Heart right ventricle (tissue), 16 donors: ENCODE measurements at regions not wholly inside any gene's neighbourhood (a gene's known extent, or its start where the extent isn't known, plus 50 kb on each side); places are given as distances from the start of the nearest gene placed in this dataset.

Source experiments
- ATAC-seq, 8 donors: fragments of 200-7000 bp; cut with Tn5 transposase; one replicate each; pipeline ENCODE4 v1.9.1; 2020; ENCODE audit warnings: mild to moderate bottlenecking in 8 of 8, moderate library complexity in 8 of 8, moderate number of reproducible peaks in 1 of 8
- DNase-seq, 2 donors: peaks; one replicate each; pipeline ENCODE4 v3.0.0-alpha.2; 2020
- H3K27ac ChIP-seq, 10 donors: fragments of 200-600 bp; sonication (generic) in 2 of 10; one replicate each; pipeline versions ENCODE4 v1.5.0 to v1.8.0; 2020 to 2022; ENCODE audit warnings: mild to moderate bottlenecking in 3 of 10
- H3K27me3 ChIP-seq, 7 donors: fragments of 200-600 bp; one replicate each; pipeline ENCODE4 v1.8.0; 2021 to 2022; ENCODE audit warnings: mild to moderate bottlenecking in 2 of 7
- H3K36me3 ChIP-seq, 9 donors: fragments of 200-600 bp; sonication (generic) in 1 of 9; one replicate each; pipeline versions ENCODE4 v1.5.0 to v1.8.0; 2020 to 2022; ENCODE audit warnings: mild to moderate bottlenecking in 2 of 9
- H3K4me1 ChIP-seq, 9 donors: fragments of 200-600 bp; sonication (generic) in 1 of 9; one replicate each; pipeline versions ENCODE4 v1.5.0 to v1.8.0; 2020 to 2022; ENCODE audit warnings: mild to moderate bottlenecking in 4 of 9
- H3K4me3 ChIP-seq, 10 donors: fragments of 200-600 bp; sonication (generic) in 2 of 10; one replicate each; pipeline versions ENCODE4 v1.5.0 to v1.8.0; 2020 to 2022; ENCODE audit warnings: mild to moderate bottlenecking in 7 of 10, moderate library complexity in 2 of 10
- H3K9me3 ChIP-seq, 11 donors: fragments of 200-600 bp in 10 of 11; sonication (generic) in 2 of 11; one replicate each; pipeline versions ENCODE4 v1.5.0 to v1.8.0; 2013 to 2022; ENCODE audit warnings: mild to moderate bottlenecking in 2 of 11, control low read depth in 1 of 11, moderate library complexity in 1 of 11
- WGBS, 2 donors: extraction: QIAGEN DNeasy Blood & Tissue Kit; methylation state at CpG; one replicate each; pipeline ENCODE4 v1.1.7; 2013; ENCODE audit warnings: inconsistent platforms in 1 of 2; 5-methylcytosine and 5-hydroxymethylcytosine counted together
- intact Hi-C, 10 donors: fragments of 100-400 bp; cut with DNase I; formaldehyde crosslinking; loops; one replicate each; pipeline versions ENCODE4 v1.11.1 to v1.14.2; 2022
- TF ChIP-seq, protein P1 (sequence below), 9 donors: fragments of 200-600 bp; sonication (generic) in 2 of 9; IDR thresholded peaks; one replicate each; pipeline versions ENCODE4 v1.5.0 to v1.8.0; 2021 to 2022; ENCODE audit warnings: antibody characterized with exemption in 9 of 9, mild to moderate bottlenecking in 5 of 9, moderate library complexity in 1 of 9
- donor health status: Arrhythmogenic right ventricular cardiomyopathy.
- donor health status: ischemic (EF 13 %, LVEDD 7.1; RV severe dilation, severe dysfunction).
- donor health status: healthy with polysubstance abuse.
- donor health status: DM: no; HTN: yes; CAD: no.
- donor health status: DM: no; HTN: no; CAD: no.
- donor health status: ischemic (EF 25% LVEDD 6.9; RV normal size, moderate dysfunction).
- donor health status: ischemic (EF 25% LVEDD 5.7; RV mildly dilated, moderate dysfunction).
- donor health status: healthy.
- donor health status: DM: yes; HTN: yes; CAD: no.
- donor health status: Ischemic cardiomyopathy.
- donor health status: ischemic (EF 35%, LVEDD 5.7; RV mildly dilated, moderate dysfunction).
- donor health status: nonischemic (EF 11% LVEDD 7.7; RV severe dilation, severe dysfunction).
- donor health status: DM: yes; HTN: yes; CAD: no.
- donor health status: PGD.
- donor health status: ischemic (EF 29% LVEDD 5.4; RV normal size, mild dysfunction).
- donor health status: nonischemic (EF 23%, LVEDD 6.1; RV moderate dilation, normal function).

DNA sequence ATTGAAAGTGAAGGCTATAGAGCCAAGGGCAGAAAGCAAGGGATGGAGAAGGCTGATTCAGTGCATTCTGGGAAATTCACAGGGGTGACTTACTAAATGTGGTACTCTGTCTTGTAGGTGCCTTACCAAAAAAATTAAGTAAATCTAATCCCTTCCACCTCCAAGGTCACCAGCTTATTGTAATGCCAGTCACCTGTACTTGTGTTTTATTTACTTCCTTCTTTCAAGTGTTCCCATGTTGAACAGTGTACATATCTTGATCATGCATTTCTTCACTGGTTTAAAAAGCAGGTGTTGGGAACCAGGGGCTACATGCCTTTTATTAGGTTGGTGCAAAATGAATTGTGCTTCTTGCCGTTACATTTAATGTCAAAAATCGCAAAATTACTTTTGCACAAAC is 137.0 kb upstream of the ARHGAP28 start:
- TF ChIP-seq, protein P1, sequence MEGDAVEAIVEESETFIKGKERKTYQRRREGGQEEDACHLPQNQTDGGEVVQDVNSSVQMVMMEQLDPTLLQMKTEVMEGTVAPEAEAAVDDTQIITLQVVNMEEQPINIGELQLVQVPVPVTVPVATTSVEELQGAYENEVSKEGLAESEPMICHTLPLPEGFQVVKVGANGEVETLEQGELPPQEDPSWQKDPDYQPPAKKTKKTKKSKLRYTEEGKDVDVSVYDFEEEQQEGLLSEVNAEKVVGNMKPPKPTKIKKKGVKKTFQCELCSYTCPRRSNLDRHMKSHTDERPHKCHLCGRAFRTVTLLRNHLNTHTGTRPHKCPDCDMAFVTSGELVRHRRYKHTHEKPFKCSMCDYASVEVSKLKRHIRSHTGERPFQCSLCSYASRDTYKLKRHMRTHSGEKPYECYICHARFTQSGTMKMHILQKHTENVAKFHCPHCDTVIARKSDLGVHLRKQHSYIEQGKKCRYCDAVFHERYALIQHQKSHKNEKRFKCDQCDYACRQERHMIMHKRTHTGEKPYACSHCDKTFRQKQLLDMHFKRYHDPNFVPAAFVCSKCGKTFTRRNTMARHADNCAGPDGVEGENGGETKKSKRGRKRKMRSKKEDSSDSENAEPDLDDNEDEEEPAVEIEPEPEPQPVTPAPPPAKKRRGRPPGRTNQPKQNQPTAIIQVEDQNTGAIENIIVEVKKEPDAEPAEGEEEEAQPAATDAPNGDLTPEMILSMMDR (IDR thresholded peaks at IDR 0.05), result no peak
- intact Hi-C loops, result no loop called here
- ATAC-seq (no peak), DNase-seq (no peak)
- Histone ChIP-seq H3K4me1 (no peaks in the 10 kb centered on the region), H3K4me3 (no peak overlapping the region), H3K27me3 (no peaks in the 10 kb centered on the region), H3K27ac (no peak overlapping the region), H3K36me3 (no peaks in the 10 kb centered on the region), H3K9me3 (no peaks in the 10 kb centered on the region)
- 94 to 95% methylated on average over 2 of the region's 2 CpGs for WGBS, 2 donors

DNA sequence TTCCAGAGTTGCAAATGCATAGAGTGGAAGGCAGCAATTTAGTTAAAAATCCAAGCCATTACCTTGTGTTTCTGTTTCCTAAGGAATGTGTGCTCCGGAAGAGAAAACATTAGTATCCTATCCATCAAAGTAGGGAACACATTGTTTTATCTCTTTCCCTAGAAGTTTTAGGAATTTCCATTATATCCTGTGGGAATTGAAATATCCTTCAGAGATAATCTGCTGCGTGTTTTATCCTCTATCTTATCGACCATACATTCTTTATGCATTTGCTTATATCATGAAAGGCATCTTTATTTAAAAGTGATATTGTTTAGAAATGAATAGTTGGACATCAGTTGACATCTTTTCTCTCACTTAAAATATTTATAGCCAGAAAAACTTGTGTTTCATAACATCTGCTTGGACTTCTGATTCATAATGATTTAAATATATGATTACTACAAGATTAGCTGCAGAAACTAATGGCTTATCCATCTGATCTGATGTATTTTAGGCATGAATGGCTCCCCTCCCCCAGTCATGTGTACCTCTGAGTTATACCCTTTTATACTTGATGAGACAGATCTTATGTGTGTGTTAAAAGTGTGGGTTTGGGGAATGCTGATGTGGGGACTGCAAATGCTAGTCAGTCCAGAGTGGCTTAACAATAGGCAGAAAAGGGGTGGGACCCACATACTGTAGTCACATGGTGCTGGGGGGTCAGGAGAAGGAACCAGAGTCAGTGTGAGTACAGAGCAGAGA is 136.2 kb upstream of the ARHGAP28 start:
- WGBS, 2 donors, result 40 to 43% methylated on average over 3 of the region's 3 CpGs
- intact Hi-C loops, result no loop called here
- Histone ChIP-seq H3K4me3 (no peak overlapping the region), H3K4me1 (no peaks in the 10 kb centered on the region), H3K27me3 (no peaks in the 10 kb centered on the region), H3K27ac (no peak overlapping the region), H3K36me3 (no peaks in the 10 kb centered on the region), H3K9me3 (no peaks in the 10 kb centered on the region)
- TF ChIP-seq, protein P1 (IDR thresholded peaks at IDR 0.05), result no peak
- DNase-seq (no peak), ATAC-seq (no peak)

DNA sequence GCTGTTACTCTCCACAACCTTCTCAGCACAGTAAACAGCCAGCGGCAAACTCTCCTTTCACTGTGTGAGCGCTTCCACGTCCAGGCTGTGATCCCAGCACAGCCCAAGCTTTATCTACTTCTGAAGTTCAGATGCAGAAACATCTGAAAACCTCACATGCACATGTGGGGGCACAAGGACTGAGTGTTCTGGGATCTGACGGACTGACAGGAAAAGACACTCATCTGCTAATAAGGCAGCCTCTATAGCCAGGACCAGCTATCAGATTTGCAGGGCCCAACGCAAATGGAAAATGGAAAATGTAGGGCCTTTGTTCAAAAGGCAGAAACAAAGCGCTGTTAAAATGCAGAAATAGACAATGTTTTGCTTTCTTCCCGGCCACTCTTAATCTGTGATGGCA is 133.8 kb upstream of the ARHGAP28 start:
- H3K27ac ChIP-seq, result no peak overlapping the region
- H3K36me3 ChIP-seq, result no peaks in the 10 kb centered on the region
- no peaks in the 10 kb centered on the region for H3K9me3 ChIP-seq
- TF ChIP-seq, protein P1 (IDR thresholded peaks at IDR 0.05), result no peak
- 89 to 94% methylated on average over 7 of the region's 7 CpGs for WGBS, 2 donors
- H3K27me3 ChIP-seq, result no peaks in the 10 kb centered on the region
- intact Hi-C loops, result no loop called here
- no peak for ATAC-seq
- no peak overlapping the region for H3K4me3 ChIP-seq
- no peak for DNase-seq
- no peaks in the 10 kb centered on the region for H3K4me1 ChIP-seq

DNA sequence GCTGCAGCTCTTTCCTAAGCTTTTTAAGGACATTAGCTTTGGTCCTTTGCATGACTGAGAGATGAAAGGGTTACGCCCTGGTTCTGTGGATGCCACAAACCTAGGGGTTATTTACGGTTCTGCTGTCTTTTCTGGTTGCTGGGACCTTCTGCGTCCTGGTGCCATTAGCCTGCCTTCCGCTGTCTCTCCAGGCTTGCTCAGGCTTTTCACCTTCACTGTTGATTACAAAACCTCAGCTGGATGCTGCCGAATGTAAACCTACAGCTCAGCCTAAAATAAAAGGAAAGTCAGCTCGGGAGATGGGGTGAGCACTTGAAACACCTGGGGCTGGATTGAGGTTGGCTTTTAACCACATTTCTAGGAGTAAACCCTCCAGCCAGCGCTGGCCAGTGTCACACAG is 130.9 kb upstream of the ARHGAP28 start:
- no peak overlapping the region for H3K4me3 ChIP-seq
- TF ChIP-seq, protein P1 (IDR thresholded peaks at IDR 0.05), result no peak
- WGBS, 2 donors, result 80 to 82% methylated on average over 7 of the region's 7 CpGs
- no peaks in the 10 kb centered on the region for H3K27me3 ChIP-seq
- no peaks in the 10 kb centered on the region for H3K9me3 ChIP-seq
- H3K36me3 ChIP-seq, result no peaks in the 10 kb centered on the region
- ATAC-seq, result no peak
- intact Hi-C loops, result no loop called here
- H3K27ac ChIP-seq, result no peak overlapping the region
- no peak for DNase-seq
- H3K4me1 ChIP-seq, result no peaks in the 10 kb centered on the region
